H9 (cell line): ENCODE measurements at regions not wholly inside any gene's neighbourhood (a gene's known extent, or its start where the extent isn't known, plus 50 kb on each side); places are given as distances from the start of the nearest gene placed in this dataset.
A peak's percentile ranks its signal among the peaks of the same experiment; 100 is the strongest.
"Not testable (repeated sequence)": the region's sequence is repeated elsewhere in the genome, so short reads cannot be mapped to it uniquely, and the experiment has no call there.

Source experiments
- DNase-seq: peaks from one replicate; pipeline ENCODE4 v3.0.0-alpha.2; 2017
- H2AFZ ChIP-seq: one replicate; pipeline ENCODE4 v1.6.1; 2013; ENCODE audit warnings: mild to moderate bottlenecking, low read length, control low read depth, moderate library complexity
- H2AK5ac ChIP-seq: 2 replicates; pipeline ENCODE4 v1.6.1; 2013; ENCODE audit warnings: low read length, control low read depth, mixed read lengths; ENCODE audit not compliant: insufficient read length
- H2BK120ac ChIP-seq: one replicate; pipeline ENCODE4 v1.6.1; 2013; ENCODE audit warnings: low read depth, mild to moderate bottlenecking, low read length, control low read depth, inconsistent platforms; ENCODE audit not compliant: poor library complexity, severe bottlenecking
- H2BK12ac ChIP-seq: 2 replicates; pipeline ENCODE4 v1.6.1; 2013; ENCODE audit warnings: low read length, control low read depth, mixed read lengths, low read depth; ENCODE audit not compliant: insufficient read length
- H2BK15ac ChIP-seq: 2 replicates; pipeline ENCODE4 v1.6.1; 2013; ENCODE audit warnings: low read depth, low read length, control low read depth
- H2BK20ac ChIP-seq: one replicate; pipeline ENCODE4 v1.6.1; 2013; ENCODE audit warnings: low read depth, mild to moderate bottlenecking, low read length, control low read depth, inconsistent platforms; ENCODE audit not compliant: poor library complexity, severe bottlenecking
- H2BK5ac ChIP-seq: 2 replicates; pipeline ENCODE4 v1.6.1; 2013; ENCODE audit warnings: low read length, control low read depth, mixed read lengths; ENCODE audit not compliant: insufficient read length
- H3K14ac ChIP-seq: 2 replicates; pipeline ENCODE4 v1.6.1; 2013; ENCODE audit warnings: low read length, control low read depth; ENCODE audit not compliant: insufficient read depth
- H3K18ac ChIP-seq: 2 replicates; pipeline ENCODE4 v1.6.1; 2013; ENCODE audit warnings: low read depth, mild to moderate bottlenecking, mixed read lengths, low read length, control low read depth; ENCODE audit not compliant: insufficient read length
- H3K23ac ChIP-seq: 2 replicates; pipeline ENCODE4 v1.6.1; 2013; ENCODE audit warnings: low read length, control low read depth, mixed read lengths, low read depth; ENCODE audit not compliant: insufficient read length
- H3K23me2 ChIP-seq: 2 replicates; pipeline ENCODE4 v1.6.1; 2013; ENCODE audit warnings: low read depth, mild to moderate bottlenecking, mixed read lengths, low read length, control low read depth; ENCODE audit not compliant: insufficient read length, poor library complexity, severe bottlenecking
- H3K27ac ChIP-seq: 2 replicates; pipeline ENCODE4 v1.5.1; 2013; ENCODE audit warnings: low read length, control low read depth, mixed read lengths, low read depth; ENCODE audit not compliant: insufficient read length
- H3K27me3 ChIP-seq: 2 replicates; pipeline ENCODE4 v1.6.1; 2013; ENCODE audit warnings: low read length, control low read depth, inconsistent platforms; ENCODE audit not compliant: insufficient read depth
- H3K4ac ChIP-seq: 2 replicates; pipeline ENCODE4 v1.6.1; 2013; ENCODE audit warnings: low read depth, mild to moderate bottlenecking, control low read depth, inconsistent platforms, low read length, moderate library complexity
- H3K4me1 ChIP-seq: 2 replicates; pipeline ENCODE4 v1.6.1; 2013; ENCODE audit warnings: low read length, control low read depth, inconsistent platforms; ENCODE audit not compliant: insufficient read depth
- H3K4me2 ChIP-seq: 2 replicates; pipeline ENCODE4 v1.6.1; 2013; ENCODE audit warnings: low read length, control low read depth, mixed read lengths; ENCODE audit not compliant: insufficient read length, insufficient read depth
- H3K56ac ChIP-seq: 2 replicates; pipeline ENCODE4 v1.6.1; 2013; ENCODE audit warnings: low read depth, mild to moderate bottlenecking, mixed read lengths, low read length, control low read depth; ENCODE audit not compliant: insufficient read length
- H3K79me1 ChIP-seq: 2 replicates; pipeline ENCODE4 v1.6.1; 2013; ENCODE audit warnings: low read depth, mild to moderate bottlenecking, moderate library complexity, low read length, control low read depth, inconsistent platforms; ENCODE audit not compliant: insufficient read depth, poor library complexity, severe bottlenecking
- H3K79me2 ChIP-seq: 2 replicates; pipeline ENCODE4 v1.6.1; 2013; ENCODE audit warnings: low read length, control low read depth, inconsistent platforms; ENCODE audit not compliant: insufficient read depth
- H3K9ac ChIP-seq: 2 replicates; pipeline ENCODE4 v1.6.1; 2013; ENCODE audit warnings: low read length, control low read depth, mixed read lengths; ENCODE audit not compliant: insufficient read length; ENCODE audit errors: extremely low read depth
- H3K9me3 ChIP-seq: one replicate; pipeline ENCODE4 v1.6.1; 2013; ENCODE audit warnings: low read depth, low read length, inconsistent platforms; ENCODE audit not compliant: control insufficient read depth
- H3T11ph ChIP-seq: one replicate; pipeline ENCODE4 v1.6.1; 2013; ENCODE audit warnings: mild to moderate bottlenecking, low read length, control low read depth, inconsistent platforms
- H4K20me1 ChIP-seq: one replicate; pipeline ENCODE4 v1.6.1; 2013; ENCODE audit not compliant: control insufficient read depth, insufficient read length, insufficient read depth
- H4K5ac ChIP-seq: 2 replicates; pipeline ENCODE4 v1.6.1; 2013; ENCODE audit warnings: low read depth, mild to moderate bottlenecking, mixed read lengths, low read length, control low read depth; ENCODE audit not compliant: insufficient read length
- H4K8ac ChIP-seq: replicated peaks from 2 replicates; pipeline ENCODE4 v1.6.1; 2013; ENCODE audit warnings: low read length, control low read depth, mixed read lengths, low read depth; ENCODE audit not compliant: insufficient read length
- H4K91ac ChIP-seq: 2 replicates; pipeline ENCODE4 v1.6.1; 2013; ENCODE audit warnings: low read depth, mild to moderate bottlenecking, moderate library complexity, mixed read lengths, low read length, control low read depth; ENCODE audit not compliant: insufficient read length
- H3K27ac Mint-ChIP-seq, 3 experiments: 2 replicates in 2 of 3; 3 replicates in 1 of 3; pipeline ENCODE4 v1.8.0; 2020 to 2021; ENCODE audit warnings: mixed read lengths in 3 of 3, mild to moderate bottlenecking in 1 of 3, moderate library complexity in 1 of 3
- H3K27me3 Mint-ChIP-seq: 2 replicates; pipeline ENCODE4 v1.8.0; 2021; ENCODE audit warnings: low read depth, mild to moderate bottlenecking, moderate library complexity, mixed read lengths
- H3K36me3 Mint-ChIP-seq, 3 experiments: 2 replicates in 2 of 3; 3 replicates in 1 of 3; pipeline ENCODE4 v1.8.0; 2020 to 2021; ENCODE audit warnings: low read depth in 3 of 3, mixed read lengths in 3 of 3; ENCODE audit not compliant: insufficient read depth in 1 of 3
- H3K4me1 Mint-ChIP-seq, 2 experiments: 2 replicates each; pipeline ENCODE4 v1.8.0; 2020; ENCODE audit warnings: mixed read lengths in 2 of 2
- H3K4me3 Mint-ChIP-seq, 2 experiments: 2 replicates in 1 of 2; 3 replicates in 1 of 2; pipeline ENCODE4 v1.8.0; 2020 to 2021; ENCODE audit warnings: mild to moderate bottlenecking in 2 of 2, mixed read lengths in 2 of 2, moderate library complexity in 1 of 2
- H3K9me3 Mint-ChIP-seq, 2 experiments: 2 replicates in 1 of 2; 3 replicates in 1 of 2; pipeline ENCODE4 v1.8.0; 2020; ENCODE audit warnings: mild to moderate bottlenecking in 2 of 2, mixed read lengths in 2 of 2, moderate library complexity in 1 of 2
- CTCF ChIP-seq: fragments of 200-600 bp; sonication (generic); conservative IDR thresholded peaks from 3 replicates; pipeline ENCODE4 v1.8.0; 2021; ENCODE audit warnings: antibody characterized with exemption, mild to moderate bottlenecking
- WGBS: extraction: QIAGEN DNeasy Blood & Tissue Kit; methylation state at CpG from one replicate; pipeline ENCODE4 v1.1.7; 2013; ENCODE audit warnings: missing lambda C conversion rate, low lambda C conversion rate, mixed read lengths; ENCODE audit not compliant: insufficient read length; ENCODE audit errors: extremely low coverage; 5-methylcytosine and 5-hydroxymethylcytosine counted together

GRCh38 chr7:3162289-3162688 is 118.6 kb upstream of the CARD11 start:
- Histone ChIP-seq H3K9ac (no peak overlapping the region), H2BK15ac (no peak overlapping the region), H2BK5ac (no peak overlapping the region), H4K91ac (no peak overlapping the region), H3K27me3 (no peaks in the 10 kb centered on the region), H3T11ph (no peak overlapping the region), H2BK20ac (no peak overlapping the region), H3K27ac (no peak overlapping the region), H3K18ac (no peak overlapping the region), H3K4me2 (no peak overlapping the region), H3K56ac (no peak overlapping the region), H3K4ac (no peak overlapping the region), H4K5ac (no peak overlapping the region), H2AFZ (no peak overlapping the region), H3K23me2 (no peaks in the 10 kb centered on the region), H4K20me1 (no peaks in the 10 kb centered on the region), H2BK120ac (no peak overlapping the region), H3K14ac (no peak overlapping the region), H2BK12ac (no peak overlapping the region), H3K23ac (no peak overlapping the region), H2AK5ac (no peak overlapping the region), H3K9me3 (no peaks in the 10 kb centered on the region), H4K8ac (no peak overlapping the region), H3K79me1 (no peaks in the 10 kb centered on the region), H3K4me1 (no peaks in the 10 kb centered on the region), H3K79me2 (no peaks in the 10 kb centered on the region)
- no peak overlapping the region for H3K27ac Mint-ChIP-seq
- peaks cover 15 to 17% of the 10 kb centered on the region in 2 experiments for H3K4me1 Mint-ChIP-seq
- H3K4me3 Mint-ChIP-seq, result no peak overlapping the region
- TF ChIP-seq CTCF, result peak; percentile 47; the same call in 2 of the 3 replicates
- H3K27me3 Mint-ChIP-seq, result peaks cover 3% of the 10 kb centered on the region
- DNase-seq, result no peak
- H3K9me3 Mint-ChIP-seq, result peaks cover 11 to 12% of the 10 kb centered on the region in 2 experiments; a peak in 4 of 5 replicates
- H3K36me3 Mint-ChIP-seq, result peaks cover 0 to 8% (median 2%) of the 10 kb centered on the region in 3 experiments; a peak in 3 of 7 replicates
- no CpG with 5 or more reads among the region's 2 CpGs for WGBS

GRCh38 chr7:3162798-3163197 is 119.1 kb upstream of the CARD11 start:
- Mint-ChIP-seq H3K9me3 (peaks cover 11 to 12% of the 10 kb centered on the region in 2 experiments; a peak in 4 of 5 replicates), H3K4me1 (peaks cover 15 to 17% of the 10 kb centered on the region in 2 experiments)
- H3K79me2 ChIP-seq, H3K9ac ChIP-seq, H3K9me3 ChIP-seq, H2AK5ac ChIP-seq, H2BK20ac ChIP-seq, H2BK5ac ChIP-seq, H4K91ac ChIP-seq, H3K27me3 Mint-ChIP-seq, H2BK120ac ChIP-seq, H3K27ac ChIP-seq, DNase-seq, H3K27me3 ChIP-seq, H2AFZ ChIP-seq, H3K27ac Mint-ChIP-seq, H3K23me2 ChIP-seq, H4K5ac ChIP-seq, H4K20me1 ChIP-seq, H4K8ac ChIP-seq, H3K56ac ChIP-seq, H3K36me3 Mint-ChIP-seq, H3K14ac ChIP-seq, H3K79me1 ChIP-seq, H3T11ph ChIP-seq, H3K4ac ChIP-seq, H3K18ac ChIP-seq, H3K23ac ChIP-seq, H3K4me2 ChIP-seq, H2BK15ac ChIP-seq, H2BK12ac ChIP-seq, H3K4me3 Mint-ChIP-seq, H3K4me1 ChIP-seq: not testable (repeated sequence)
- WGBS, result no CpG with 5 or more reads among the region's 4 CpGs
